ENCODE measurements at regions not wholly inside any gene's neighbourhood (a gene's known extent, or its start where the extent isn't known, plus 50 kb on each side); places are given as distances from the start of the nearest gene placed in this dataset.

DNA sequence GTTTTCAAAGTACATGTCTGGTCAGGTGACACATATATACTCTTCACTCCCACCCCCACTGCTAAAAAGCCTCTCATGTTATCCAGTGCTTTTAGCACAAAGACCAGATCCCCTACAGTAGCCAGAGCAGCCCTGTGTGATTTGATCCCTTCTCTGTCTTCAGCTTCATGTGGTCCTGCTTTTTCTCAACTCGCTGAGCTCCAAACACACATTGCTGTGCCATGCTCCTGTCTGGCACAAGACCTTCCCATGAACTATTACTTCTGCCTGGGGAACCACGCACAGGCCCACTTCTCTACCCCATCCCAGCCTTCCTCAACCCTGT is 127.1 kb downstream of the RASSF10 start:
- no peak for TF ChIP-seq ZNF274 (IDR thresholded peaks at IDR 0.05; ENCODE audit: borderline replicate concordance, extremely low read depth, low read length)
- TF ChIP-seq, protein P1, sequence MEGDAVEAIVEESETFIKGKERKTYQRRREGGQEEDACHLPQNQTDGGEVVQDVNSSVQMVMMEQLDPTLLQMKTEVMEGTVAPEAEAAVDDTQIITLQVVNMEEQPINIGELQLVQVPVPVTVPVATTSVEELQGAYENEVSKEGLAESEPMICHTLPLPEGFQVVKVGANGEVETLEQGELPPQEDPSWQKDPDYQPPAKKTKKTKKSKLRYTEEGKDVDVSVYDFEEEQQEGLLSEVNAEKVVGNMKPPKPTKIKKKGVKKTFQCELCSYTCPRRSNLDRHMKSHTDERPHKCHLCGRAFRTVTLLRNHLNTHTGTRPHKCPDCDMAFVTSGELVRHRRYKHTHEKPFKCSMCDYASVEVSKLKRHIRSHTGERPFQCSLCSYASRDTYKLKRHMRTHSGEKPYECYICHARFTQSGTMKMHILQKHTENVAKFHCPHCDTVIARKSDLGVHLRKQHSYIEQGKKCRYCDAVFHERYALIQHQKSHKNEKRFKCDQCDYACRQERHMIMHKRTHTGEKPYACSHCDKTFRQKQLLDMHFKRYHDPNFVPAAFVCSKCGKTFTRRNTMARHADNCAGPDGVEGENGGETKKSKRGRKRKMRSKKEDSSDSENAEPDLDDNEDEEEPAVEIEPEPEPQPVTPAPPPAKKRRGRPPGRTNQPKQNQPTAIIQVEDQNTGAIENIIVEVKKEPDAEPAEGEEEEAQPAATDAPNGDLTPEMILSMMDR (IDR thresholded peaks at IDR 0.05; ENCODE audit: control extremely low read depth in 1 of 3, insufficient read depth in 1 of 3, low read depth in 1 of 3, low read length in 3 of 3) = no peak
- no peak for TF ChIP-seq POLR2AphosphoS5 (IDR thresholded peaks at IDR 0.05; ENCODE audit: low read depth, low read length)
- TF ChIP-seq TBP (IDR thresholded peaks at IDR 0.05; ENCODE audit: low read depth, low read length) = no peak
- TF ChIP-seq SIRT6 (IDR thresholded peaks at IDR 0.05; ENCODE audit: low read length) = no peak
- TF ChIP-seq SUZ12 (IDR thresholded peaks at IDR 0.05; ENCODE audit: low read length) = no peak
- TF ChIP-seq NRF1 (IDR thresholded peaks at IDR 0.05; ENCODE audit: low read depth, low read length) = no peak
- TF ChIP-seq BACH1 (IDR thresholded peaks at IDR 0.05; ENCODE audit: low read length) = no peak
- TF ChIP-seq, protein P2, sequence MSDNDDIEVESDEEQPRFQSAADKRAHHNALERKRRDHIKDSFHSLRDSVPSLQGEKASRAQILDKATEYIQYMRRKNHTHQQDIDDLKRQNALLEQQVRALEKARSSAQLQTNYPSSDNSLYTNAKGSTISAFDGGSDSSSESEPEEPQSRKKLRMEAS (IDR thresholded peaks at IDR 0.05) = no peak
- TF ChIP-seq CEBPB (IDR thresholded peaks at IDR 0.05; ENCODE audit: low read depth, low read length) = no peak
